Cerebellar cortex (tissue), 1 donor: ENCODE measurements at regions not wholly inside any gene's neighbourhood (a gene's known extent, or its start where the extent isn't known, plus 50 kb on each side); places are given as distances from the start of the nearest gene placed in this dataset.
A peak's percentile ranks its signal among the peaks of the same experiment; 100 is the strongest.

Source experiments
- DNase-seq: peaks from one replicate; pipeline ENCODE4 v3.0.0-alpha.2; 2015; ENCODE audit warnings: low spot score

GRCh38 chr3:40817017-40817416 lies 292.3 kb downstream of the ZNF621 start:
- no peak for DNase-seq

- no peak for DNase-seq
These were observed 296.6 kb downstream of the ZNF621 start for GRCh38 chr3:40821315-40821714.

GRCh38 chr3:40827226-40827625 lies 302.5 kb downstream of the ZNF621 start:
- no peak for DNase-seq

DNA sequence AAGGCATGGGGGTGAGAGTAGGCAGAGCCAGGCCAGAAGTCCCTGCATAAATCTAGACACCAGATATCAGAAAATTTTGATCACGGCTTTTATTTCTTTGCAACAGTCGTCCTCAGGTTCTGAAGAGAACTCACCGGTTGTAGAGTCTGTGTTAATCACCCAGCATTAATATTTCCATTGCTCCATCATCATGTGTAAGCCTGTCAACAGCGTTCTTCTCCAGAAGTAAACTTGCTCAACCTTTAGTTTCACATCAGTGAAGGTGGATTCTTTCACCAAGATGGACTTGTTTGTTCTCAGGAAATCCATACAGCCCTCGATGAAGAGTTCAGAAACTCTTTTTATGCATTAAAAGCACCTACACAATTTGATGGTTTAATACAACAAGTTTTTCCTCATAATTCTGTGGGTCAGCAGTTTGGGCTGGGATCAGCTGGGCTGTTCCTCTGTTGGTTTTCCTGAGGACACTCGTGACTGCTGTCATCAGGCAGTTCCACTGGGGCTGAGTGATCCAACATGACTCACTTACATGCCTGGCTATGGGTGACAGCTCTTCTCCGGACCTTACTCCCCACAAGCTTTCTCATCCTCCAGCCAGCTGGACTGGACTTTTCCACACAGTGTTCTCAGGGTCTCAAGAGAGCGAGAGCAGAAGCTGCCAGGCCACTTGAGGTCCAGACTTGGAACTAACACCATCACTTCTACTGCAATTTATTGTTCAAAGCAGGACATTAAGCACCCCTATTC lies 303.4 kb downstream of the ZNF621 start:
- no peak for DNase-seq

GRCh38 chr3:40828741-40829415 lies 304.1 kb downstream of the ZNF621 start:
- no peak for DNase-seq

- no peak for DNase-seq
These were observed 305.1 kb downstream of the ZNF621 start for GRCh38 chr3:40829876-40830275.

DNA sequence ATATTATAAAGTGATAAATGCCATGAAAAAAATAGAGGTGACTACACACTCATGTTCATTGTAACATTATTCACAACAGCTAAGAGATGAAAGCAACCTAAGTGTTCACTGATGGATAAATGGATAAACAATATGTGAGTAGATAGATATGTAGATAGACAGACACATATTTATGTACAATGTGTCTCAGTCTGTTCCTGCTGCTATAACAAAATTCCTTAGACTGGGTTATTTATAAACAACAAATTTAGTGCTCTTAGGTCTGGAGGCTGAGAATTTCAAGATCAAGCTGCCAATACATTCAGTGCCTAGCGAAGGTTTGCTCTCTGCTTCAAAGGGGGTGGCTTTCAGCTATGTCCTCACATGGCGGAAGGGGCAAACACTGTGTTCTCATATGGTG lies 312.5 kb downstream of the ZNF621 start:
- no peak for DNase-seq

GRCh38 chr3:40841131-40841530 lies 316.4 kb downstream of the ZNF621 start:
- DNase-seq = no peak

DNA sequence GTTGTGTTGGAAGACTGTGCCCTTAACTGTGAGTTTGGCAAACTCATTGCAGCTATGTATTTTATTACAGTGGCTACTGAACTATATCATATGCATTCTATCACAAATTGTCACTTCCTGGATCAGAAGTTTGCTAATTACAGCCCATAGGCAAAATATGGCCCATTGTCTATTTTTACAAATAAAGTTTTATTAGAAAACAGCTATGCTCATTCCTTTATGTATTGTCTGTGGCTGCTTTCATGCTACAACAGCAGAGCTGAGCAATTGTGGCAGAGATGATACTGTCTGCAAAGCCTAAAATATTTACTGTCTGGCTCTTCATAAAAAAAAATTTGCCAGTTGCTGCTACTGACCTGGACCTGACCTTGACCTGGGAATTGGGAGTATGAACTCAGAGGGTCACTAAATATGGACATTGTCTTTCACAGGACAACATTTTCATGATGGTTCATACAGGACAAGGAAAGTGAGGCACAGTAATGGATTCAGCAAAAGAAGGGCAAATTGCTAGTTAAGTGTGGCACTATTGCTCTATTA lies 316.9 kb downstream of the ZNF621 start:
- no peak for DNase-seq

DNA sequence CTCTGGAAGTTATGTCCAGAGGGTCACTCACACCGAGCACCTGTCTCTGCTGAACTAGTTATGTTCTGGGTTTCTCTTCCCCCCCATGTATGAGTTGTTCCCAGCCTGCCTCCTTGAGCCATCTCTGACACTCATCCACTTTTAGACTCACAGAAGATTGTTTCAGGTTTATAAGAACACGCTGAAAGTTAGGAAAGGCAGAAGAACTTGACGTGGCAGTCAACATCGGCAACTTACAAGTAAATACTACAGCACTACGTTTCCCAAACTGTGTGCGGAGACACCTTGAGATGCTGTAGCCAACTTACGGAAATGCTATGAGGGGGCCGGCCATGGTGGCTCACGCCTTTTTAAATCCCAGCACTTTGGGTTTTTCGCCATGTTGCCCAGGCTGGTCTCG lies 318.0 kb downstream of the ZNF621 start:
- DNase-seq = no peak

- DNase-seq = no peak
These were observed 318.5 kb downstream of the ZNF621 start for GRCh38 chr3:40843208-40843624.

- DNase-seq = no peak
These were observed 319.2 kb downstream of the ZNF621 start for GRCh38 chr3:40843851-40844548.

GRCh38 chr3:40844896-40845295 lies 320.1 kb downstream of the ZNF621 start:
- DNase-seq = no peak

DNA sequence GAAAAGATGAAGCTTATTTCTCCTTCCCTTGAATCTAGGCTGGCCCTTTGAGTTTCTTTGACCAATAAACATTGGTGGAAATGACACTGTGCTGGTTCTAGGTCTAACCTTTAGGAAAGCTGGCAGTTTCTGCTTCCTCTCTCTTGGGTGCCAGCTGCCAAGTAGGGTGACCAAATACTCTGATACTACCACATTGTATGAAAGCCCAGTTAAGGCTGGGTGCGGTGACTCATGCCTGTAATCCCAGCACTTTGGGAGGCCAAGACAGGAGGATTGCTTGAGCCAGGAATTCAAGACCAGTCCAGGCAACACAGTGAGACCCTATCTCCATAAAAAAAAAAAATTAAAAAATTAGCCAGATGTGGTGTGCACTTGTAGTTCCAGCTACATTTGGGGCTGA lies 320.7 kb downstream of the ZNF621 start:
- no peak for DNase-seq

GRCh38 chr3:40845916-40846315 lies 321.2 kb downstream of the ZNF621 start:
- DNase-seq = no peak

- DNase-seq = no peak
These were observed 321.7 kb downstream of the ZNF621 start for GRCh38 chr3:40846451-40846850.

- peak; percentile 88 for DNase-seq
These were observed 322.8 kb downstream of the ZNF621 start for GRCh38 chr3:40847551-40847992.

DNA sequence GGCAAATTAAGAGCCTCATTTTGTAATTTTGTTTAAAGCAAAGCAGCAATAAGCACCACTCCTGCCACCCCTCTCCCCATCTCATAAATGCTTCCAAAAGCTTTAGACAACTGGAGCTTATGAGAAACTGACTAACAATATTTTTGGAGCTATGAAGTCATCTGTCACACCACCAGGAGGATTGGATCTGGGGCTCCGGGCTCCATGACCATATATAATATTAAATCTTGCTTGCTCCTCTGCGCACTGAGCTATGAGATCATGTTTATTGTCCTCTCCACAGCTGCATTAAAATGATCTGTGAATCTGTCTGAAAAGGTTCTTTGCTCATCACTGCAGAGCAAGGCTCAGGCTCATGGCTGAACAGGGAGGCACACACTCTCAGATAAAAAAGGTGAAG lies 323.7 kb downstream of the ZNF621 start:
- no peak for DNase-seq

DNA sequence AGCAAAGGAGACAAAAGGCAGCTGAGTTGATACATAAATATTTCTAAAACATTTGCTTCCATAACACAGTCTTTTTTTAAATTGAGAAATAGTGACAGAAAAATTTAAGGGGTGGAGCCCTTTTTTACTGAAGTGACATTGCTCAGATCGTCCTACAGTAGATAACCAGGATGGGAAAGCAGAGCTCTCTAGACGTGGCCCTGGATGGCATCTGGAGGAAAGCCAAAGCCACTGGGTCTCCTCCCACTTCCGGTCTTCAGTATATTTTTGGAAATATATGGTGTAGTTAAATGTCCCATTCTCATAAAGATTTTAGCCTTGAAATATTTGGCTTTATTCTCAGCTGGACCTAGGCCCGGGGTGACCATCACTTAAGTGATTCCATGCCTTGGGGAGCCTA lies 326.1 kb downstream of the ZNF621 start:
- DNase-seq = no peak

GRCh38 chr3:40851836-40852235 lies 327.1 kb downstream of the ZNF621 start:
- no peak for DNase-seq

DNA sequence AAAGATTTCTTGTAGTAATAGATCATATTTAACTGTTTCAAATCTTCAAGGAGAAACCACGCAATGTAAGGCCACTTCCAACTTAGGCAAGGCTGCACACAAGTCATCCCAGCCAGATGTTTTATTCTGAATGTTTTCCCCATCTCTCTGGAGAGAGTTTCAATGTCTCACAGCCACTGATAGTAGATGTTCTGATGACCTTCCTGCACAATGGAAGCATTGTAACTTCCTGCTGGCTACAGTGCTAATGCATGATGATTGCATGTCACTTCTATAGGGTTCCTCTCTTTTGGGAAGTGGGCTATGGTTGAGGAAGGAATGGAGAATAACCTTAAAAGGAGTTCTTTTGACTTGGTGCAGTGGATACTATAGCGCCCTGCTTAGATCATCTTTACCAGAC lies 328.0 kb downstream of the ZNF621 start:
- DNase-seq = no peak

DNA sequence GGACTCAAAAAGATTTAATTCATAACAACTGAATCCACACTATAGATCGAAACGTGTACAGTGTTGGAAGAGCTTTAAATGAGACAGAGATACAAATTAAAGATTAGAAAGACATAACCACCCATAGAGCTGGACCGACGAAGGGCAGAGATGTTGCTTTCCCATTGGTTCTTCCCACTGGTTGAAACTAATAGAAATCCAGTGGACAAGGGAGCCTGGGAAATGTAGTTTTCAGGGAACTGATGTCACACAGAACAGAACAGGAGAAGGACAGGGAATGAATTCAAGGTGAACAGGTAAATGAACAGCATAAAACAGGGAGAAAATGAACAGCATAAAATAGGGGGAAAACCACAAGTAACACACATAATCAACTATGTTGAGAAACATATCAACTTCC lies 328.7 kb downstream of the ZNF621 start:
- no peak for DNase-seq

GRCh38 chr3:40855871-40856270 lies 331.1 kb downstream of the ZNF621 start:
- DNase-seq = peak; percentile 66
